ENCODE measurements at regions not wholly inside any gene's neighbourhood (a gene's known extent, or its start where the extent isn't known, plus 50 kb on each side); places are given as distances from the start of the nearest gene placed in this dataset.
"Not testable (repeated sequence)": the region's sequence is repeated elsewhere in the genome, so short reads cannot be mapped to it uniquely, and the experiment has no call there.

DNA sequence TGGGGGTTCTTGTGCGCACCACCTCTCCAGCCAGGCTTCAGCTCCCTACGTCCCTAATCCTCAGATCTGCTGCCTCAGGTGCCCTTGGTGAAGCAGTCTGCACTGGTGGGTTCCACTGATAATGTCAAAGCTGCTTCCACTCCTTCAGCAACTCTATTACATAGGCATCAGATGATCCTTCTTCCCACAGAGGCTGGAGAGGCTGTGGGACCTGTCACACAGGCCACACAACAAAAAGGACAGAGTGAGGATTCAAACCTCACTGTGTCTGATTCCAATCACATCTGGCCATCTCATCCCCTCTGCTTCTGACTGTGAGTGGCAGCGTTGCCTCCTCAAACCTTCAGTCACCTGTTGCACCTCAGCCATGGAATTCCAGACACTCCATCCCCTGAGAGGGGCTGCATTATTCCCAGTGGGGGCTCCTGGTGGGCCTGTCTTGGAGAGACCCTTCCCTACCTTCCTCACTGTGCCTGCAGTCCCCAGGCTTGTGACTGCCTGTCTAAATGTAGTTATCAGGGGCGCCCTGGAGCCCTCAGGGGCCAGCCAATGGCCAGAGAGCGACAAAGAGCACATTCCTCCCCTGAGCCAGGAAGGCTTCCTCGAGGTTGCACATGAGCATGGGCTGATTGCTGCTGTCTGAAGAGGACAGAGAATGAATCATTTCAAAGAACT lies 211.4 kb upstream of the ECI2 start:
- no peak for DNase-seq

DNA sequence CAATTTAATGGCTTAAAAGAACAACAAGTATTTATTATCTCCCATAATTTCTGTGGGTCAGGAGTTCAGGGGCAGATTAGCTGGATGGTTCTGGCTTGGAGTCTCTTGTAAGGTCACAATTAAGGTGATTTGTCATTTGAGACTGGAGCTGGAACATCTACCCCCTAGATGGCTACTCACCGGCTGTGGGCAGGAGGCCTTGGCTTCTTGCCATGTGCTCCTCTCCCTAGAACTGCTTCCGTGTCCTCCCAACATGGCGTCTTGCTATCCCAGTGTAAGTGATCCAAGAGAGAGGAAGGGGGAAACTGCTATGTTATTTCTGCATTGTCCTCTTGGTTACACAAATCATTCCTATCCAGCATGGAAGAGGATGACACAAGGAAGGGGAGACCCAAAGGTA lies 210.2 kb upstream of the ECI2 start:
- DNase-seq: no peak

DNA sequence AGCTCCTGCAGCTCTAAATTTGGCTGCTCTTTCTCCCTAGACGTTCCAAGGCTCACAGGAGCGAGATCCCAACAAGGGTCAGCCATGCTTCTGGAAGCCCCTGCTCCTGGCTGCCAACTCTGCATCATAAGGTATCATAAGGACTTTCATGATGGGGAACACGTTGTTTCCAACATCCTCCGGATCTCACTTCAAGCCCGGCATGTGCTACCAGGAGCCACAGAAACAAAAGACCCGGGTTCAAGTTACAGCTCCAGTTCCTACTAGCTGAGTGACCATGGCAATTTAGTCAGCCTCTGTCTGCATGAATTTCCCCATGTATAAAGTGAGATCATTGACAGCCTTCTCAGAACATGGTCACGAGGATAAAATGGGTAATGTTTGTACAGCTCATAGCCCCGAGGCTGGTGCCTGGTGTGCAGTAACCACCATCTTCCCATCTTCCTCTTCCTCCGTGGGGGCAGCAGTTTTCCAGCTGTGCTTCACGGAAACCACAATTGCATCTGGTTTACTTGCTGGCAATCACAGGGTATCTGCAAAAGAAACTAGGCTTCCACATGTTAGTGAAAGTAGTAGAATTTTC lies 209.0 kb upstream of the ECI2 start:
- no peak for DNase-seq

DNA sequence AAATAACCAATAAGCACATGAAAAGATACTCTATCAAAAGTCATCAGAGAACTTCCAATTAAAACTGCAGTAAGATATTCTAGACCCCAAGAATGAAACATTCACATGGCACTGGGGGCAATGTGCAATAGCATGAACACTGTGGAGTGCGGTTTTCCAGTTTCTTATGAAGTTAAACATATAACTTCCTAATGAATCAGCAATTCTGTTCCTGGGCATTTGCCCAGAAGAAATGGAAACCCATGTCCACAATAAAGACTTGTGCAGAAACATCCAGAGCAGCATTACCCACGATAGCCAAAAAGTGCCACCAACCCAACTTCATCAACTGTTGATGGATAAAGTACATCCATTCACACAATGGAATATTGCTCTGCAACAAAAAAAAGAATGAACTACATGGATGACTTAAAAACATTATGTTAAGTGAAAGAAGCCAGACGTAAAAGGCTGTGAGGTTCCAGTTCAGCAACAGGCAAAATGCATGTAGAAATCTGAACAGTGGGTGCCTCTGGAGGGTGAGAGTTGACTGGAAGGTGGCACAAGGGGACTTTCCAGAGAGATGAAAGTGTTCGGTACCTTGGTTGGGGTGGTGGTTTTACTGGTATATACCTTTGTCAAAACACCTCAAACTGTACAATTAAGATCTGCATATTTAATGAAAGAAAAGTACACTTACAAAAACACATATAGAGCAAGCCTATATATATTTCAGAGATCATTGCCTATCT lies 207.2 kb upstream of the ECI2 start:
- DNase-seq: no peak

DNA sequence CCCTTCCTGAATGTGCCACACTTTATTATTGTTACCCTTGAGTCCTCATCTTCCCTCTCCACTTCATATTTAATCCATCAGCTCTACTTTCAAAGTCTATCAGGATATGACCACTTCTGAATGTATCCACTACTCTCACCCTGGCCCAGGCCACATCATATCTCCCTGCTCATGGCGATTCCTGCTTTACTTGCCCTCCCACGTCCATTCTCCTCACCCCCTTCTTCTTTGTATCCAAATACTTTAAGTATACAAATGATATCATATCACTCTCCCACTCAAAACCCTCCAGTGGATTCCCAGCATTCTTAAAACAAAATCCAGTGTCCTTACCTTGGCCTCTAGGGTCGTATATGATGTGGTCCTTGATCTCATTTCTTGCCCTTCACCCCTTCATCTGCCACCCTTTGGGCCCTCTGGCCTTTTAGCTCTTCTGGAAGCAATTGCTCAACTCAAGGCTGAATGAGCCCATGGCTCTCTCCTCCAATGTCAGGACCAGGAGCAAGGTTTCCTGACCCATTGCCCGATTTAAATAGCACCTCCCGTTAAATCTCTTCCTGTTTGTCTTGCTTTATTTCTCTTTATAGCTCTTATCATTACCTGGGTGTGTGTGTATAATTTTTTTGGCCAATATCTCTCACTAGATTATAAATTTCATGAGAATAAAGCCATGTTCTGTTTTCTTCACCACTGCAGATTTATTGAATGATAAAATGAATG lies 205.9 kb upstream of the ECI2 start:
- DNase-seq: no peak

DNA sequence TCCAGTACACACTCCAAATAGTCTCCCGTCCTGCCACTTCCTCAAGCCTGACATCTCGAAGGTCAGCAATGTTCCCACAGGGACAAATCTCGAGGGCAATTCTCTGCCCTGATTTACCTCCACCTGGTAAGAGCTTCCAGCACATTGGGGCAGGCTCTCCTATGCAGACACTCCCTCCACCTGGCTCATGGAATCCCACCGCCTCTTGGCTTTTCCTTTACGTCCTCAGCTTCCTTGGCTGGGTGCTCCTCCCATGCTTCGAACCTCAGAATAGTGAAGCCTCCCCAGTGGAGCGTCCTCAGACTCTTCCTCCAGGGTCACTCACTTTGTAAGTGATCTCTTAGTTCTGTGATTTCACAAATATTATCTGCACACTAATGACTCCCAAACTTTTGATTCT lies 205.2 kb upstream of the ECI2 start:
- no peak for DNase-seq

DNA sequence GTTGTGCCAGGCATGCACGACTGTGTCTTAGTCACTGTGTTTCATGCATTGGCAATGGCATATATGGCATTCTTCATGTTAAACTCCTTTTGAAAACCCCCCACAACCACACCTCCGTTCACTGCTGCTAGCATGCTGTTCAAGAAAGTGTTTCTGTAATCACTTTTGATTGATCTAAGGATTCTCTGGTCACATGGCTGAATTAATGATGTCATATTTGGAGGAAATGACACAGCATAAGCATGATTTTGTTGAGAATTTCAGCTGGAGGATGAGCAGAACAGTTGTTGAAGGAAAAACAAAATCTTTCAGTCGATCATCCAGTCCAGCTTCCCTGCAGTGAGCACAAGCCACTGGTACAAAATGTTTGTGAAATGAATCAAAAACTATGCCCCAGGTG lies 203.5 kb upstream of the ECI2 start:
- DNase-seq: no peak

DNA sequence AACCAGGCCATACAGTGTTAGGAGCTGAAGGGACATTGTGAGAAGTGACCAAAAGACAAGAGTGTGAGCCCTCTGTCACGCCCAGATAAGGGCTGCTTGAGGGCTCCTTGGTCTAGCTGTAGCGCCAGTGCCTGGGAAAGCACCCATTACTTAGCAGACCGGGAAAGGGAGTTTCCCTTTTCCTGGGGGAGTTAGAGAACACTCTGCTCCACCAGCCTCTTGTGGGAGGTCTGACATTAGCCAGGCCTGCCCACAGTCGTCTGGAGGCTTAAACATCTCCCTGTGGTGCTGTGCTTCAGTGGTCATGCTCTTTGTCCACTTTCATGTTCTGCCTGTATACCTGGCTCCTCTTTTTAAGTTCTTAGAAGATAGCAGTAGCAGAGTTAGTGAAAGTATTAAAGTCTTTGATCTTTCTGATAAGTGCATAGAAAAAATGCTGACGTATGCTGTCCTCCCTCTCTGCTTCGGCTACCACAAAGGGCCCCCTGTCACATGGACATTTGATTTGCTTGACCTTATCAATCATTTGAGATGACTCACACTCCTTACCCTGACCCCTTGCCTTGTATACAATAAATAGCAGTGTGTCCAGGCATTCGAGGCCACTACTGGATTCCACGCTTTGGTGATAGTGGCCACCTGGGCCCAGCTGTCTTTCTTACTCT lies 201.5 kb upstream of the ECI2 start:
- no peak for DNase-seq

DNA sequence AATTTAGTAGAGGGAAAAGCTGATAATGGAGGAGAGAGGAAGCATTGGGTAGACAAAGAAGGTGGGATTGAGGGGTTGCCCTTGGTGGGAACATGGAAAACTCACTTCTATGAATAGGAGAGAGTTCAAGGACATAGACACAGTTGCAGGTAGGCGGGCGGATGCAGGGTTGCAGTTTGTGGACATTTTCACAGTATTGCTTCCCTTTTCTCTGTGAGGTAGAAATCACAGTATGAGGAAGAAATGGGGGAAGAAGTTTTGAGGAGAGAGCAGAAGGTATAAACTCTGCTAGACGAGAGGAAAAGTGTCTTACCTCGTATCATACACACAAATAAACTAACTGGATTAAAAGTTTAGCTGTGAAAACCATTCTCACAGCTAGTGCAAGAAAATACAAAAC lies 200.7 kb upstream of the ECI2 start:
- DNase-seq: no peak

DNA sequence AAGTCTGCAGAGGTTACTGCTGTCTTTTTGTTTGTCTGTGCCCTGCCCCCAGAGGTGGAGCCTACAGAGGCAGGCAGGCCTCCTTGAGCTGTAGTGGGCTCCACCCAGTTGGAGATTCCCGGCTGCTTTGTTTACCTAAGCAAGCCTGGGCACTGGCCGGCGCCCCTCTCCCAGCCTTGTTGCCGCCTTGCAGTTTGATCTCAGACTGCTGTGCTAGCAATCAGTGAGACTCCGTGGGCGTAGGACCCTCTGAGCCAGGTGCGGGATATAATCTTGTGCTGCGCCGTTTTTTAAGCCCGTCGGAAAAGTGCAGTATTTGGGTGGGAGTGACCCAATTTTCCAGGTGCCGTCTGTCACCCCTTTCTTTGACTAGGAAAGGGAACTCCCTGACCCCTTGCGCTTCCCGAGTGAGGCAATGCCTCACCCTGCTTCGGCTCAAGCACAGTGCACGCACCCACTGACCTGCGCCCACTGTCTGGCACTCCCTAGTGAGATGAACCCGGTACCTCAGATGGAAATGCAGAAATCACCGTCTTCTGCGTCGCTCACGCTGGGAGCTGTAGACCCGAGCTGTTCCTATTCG lies 198.9 kb upstream of the ECI2 start:
- DNase-seq: not testable (repeated sequence)

DNA sequence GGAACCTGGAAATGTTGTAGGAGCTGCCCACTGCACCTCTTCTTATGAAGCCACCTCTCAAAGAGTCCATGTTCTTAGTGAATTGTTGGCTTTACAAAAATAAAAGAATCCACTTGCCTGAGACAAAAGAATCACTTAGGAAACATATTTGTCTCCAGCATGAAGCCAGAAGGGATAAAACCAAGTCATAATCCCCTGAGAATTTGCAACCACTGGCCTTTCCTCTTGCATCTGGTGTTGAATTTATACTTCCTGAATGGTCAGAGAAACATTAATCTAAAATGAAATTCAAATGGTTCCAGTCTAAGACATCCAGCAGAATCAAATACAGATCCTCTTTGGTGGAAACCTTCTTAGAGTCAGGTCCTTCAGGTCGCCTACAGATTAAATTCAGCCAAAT lies 192.5 kb upstream of the ECI2 start:
- no peak for DNase-seq

DNA sequence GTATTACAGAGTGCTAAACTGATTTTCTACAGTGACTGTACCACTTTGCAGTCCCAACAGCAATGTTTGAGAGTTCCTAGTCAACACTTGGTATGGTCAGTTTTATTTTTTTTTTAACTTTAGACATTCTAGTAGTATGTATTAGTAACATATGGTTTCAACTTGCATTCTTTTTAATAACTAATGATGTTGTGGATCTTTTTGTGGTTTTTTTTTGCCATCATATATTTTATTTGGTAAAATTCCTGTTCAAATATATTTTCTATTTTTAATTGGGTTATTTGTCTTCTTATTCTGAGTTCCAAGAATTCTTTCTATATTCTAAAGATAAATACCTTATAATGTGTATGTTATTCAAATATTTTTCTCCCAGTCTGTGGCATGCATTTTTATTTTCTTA lies 189.4 kb upstream of the ECI2 start:
- DNase-seq: no peak

DNA sequence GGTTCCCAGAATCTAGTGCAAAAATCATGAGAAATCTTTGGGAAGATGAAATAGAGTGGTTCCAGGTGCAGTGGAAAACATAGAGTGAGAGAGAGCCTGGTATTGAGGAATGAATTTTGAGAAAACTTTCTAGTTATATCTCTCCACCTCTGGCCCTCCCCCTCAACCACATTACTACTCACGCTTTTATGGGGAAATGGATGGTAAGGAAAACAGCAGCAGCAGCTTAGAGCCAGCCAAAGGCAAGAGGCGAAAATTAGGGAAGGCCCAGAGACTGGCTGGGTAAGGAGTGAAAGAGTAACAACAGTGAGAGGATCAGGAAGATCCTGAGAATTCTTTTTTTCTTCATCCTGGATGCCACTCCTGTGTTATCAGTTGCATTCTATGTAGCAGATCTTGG lies 187.9 kb upstream of the ECI2 start:
- DNase-seq: no peak

DNA sequence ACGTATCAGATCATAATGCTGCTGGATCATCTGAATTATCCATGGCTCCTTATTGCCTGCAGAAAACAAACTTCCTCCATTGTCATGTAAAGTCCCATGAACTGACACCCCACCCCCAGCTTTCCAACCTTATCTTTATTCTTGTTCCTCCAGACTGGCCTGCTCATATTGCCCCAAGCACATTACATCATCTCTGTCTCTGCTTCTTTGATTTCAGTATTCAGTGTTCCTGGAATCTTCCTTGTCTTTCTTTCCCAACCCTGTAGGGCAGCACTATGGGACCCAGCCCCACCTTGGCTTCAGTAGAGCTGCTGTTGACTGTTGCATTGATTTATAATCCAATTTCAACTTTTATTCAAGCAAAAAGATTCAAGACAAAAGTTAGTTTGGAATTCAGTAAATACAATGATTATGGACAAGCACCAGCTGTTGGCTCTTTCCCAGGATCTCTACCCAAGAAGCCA lies 187.5 kb upstream of the ECI2 start:
- no peak for DNase-seq

DNA sequence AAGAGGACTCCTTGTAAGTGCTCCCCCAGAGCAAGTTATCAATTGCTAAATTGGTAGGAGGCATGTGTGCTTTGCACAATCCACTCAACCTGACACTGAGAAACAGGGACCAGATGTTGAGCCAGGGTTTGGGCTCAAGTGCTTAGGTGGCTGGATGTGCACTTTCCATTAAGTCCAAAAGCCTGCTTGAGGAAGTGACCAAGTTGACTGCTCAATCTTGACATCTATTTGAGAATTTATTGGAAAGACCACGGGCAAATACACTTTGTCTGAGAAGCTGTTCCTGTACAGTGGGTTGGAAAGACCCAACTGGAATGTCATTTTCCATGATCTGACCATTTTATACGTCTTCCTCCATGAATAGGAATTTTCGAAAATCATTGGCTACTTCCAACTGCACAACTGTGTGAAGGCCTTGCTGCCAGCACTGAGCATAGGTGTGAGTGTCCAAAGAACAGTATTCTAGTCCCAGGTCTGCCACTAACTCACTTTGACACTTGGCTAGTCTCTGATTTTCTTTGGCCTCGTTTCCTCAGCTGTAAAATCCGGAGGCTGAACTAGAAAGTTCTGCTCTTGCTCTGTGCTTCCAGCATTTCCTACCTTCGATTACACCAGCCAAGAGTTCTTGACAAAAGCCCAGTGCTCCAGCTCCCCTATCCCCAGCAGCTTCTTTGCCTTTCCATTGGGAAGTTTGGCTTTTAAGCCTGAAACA lies 186.9 kb upstream of the ECI2 start:
- DNase-seq: no peak

DNA sequence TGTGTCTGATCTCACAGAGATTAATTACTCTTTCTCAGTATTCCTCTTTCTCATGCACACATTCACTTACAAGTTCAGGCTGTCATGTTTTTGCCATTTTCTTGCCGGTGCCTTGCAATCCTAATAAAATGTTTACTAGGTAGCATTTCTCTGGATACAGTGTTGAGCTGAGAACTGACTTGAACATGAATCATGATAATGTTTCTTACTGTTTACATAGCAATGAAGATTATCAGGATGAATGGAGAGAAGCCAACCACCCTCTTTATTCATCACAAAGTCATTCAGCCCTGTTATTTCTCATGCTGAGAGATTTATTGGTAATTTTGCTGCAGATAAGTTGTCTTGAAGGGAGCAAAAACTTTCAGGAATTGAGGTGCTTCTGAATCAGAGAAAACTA lies 185.5 kb upstream of the ECI2 start:
- DNase-seq: no peak

DNA sequence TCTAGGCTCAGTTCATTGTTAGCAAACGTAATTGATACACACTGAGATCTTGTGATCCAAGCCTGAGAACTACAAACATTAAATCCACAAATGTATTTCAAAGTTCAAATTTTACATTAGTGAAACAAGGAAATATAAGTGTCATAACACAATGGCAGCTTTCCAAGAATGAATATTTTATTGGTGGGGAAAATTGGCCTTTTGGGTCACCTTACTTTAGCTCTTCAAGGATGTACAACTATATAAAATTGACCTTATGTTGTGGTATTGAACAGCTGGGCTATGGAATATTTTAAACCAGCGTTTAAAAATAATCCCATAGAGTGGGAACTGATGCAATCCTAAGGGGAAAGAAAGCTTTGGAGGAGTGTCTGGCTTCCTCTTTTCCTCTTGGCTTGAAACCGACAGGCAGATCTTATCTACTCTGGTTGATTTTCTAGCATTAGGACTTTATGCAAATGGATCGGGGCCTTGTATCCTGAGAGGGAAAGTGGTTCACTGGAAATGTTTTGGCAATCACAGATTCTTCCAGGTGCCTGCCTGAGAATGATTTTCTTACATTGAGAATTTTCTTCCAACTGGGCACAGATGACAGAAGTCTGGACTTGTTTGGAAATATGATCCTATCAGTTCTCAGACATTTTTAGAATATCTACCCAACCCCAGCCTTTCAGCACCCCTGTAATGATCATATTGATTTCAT lies 184.8 kb upstream of the ECI2 start:
- no peak for DNase-seq

DNA sequence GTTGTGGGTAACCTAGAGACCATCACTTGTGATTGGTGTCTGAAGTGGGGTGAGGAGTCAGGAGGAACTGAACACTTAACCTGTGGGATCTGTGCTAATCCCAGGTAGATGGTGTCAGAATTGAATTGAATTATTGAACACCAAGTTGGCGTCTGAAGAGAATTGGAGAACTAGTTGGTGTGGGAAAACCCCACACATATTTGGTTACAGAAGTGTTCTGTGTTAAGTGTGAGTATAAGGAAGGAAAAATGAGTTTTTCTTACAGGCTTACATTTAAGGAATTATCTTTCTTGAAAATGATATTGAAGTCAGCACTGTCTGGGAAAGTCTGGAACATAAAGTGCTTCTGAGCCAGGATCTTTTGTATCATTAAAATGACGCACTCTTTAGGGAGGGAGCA lies 182.9 kb upstream of the ECI2 start:
- no peak for DNase-seq

DNA sequence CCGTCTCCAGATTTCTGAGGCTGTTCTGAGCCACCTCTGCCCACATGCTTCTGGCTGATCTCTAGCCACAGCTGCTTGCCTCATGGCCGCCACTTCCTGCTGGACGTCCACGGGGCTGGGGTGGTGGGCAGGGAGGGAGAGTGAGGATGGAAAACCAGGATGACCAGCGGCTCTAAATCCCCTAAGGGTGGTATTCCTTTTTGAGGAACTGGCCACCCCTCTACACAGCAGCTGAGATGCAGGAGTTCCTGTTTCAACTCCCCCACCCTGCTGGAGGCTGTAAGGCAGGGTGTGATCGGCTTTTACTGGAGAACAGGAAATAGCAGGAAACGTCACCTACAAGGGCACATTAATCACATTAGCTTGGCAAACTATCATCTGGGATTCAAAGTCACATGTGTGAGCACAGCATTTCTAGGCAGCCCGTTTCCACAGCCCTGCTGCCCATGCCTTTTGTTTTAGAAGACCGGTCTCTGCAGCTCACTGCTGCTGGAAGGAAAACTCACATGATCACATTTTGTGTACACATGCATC lies 181.6 kb upstream of the ECI2 start:
- no peak for DNase-seq

DNA sequence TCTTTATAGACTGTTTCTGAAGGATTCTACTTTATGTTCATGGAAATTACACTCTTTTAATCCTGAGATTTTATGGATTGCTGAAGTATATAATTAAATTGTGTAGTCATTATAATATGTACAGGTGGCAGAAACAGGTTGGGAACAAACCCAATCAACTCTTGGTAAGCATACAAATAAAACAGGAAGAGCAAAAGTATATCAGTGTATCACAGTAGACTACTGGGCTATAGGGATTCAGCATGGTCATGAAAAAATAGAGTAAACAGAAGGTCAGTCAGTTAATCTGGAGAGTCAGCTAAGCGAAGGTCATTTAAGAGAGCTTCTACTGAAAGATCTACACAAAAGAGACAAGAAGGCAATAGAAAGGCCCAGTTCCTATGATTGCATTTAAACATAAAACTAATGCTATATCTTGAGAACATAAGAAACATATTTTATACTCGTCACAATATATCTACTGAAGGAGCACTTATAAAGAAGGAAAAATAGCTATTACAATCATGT lies 178.9 kb upstream of the ECI2 start:
- no peak for DNase-seq
